Tibial nerve (tissue), 4 donors: ENCODE measurements at regions not wholly inside any gene's neighbourhood (a gene's known extent, or its start where the extent isn't known, plus 50 kb on each side); places are given as distances from the start of the nearest gene placed in this dataset.

Experiments used
- EP300 ChIP-seq, 2 donors: sonication (generic); formaldehyde crosslinking; IDR thresholded peaks; one replicate each; pipeline ENCODE4 v1.6.1; 2017; ENCODE audit warnings: antibody characterized with exemption in 2 of 2, mild to moderate bottlenecking in 1 of 2
- POLR2A ChIP-seq, 2 donors: fragments of 450-650 bp; IDR thresholded peaks; one replicate each; pipeline ENCODE4 v1.6.1; 2017; ENCODE audit warnings: antibody characterized with exemption in 2 of 2, mild to moderate bottlenecking in 2 of 2, moderate library complexity in 2 of 2
- TF ChIP-seq, protein P1 (sequence below), 5 experiments: fragments of 200-600 bp in 3 of 5; fragments of 450-650 bp in 2 of 5; sonication (generic) in 3 of 5; IDR thresholded peaks; one replicate each; pipeline ENCODE4 v1.5.1; 2016 to 2019; ENCODE audit warnings: antibody characterized with exemption in 5 of 5, mild to moderate bottlenecking in 3 of 5, moderate library complexity in 2 of 5

GRCh38 chr6:116990679-116991078 is 113.6 kb downstream of the RFX6 start:
- TF ChIP-seq, protein P1, sequence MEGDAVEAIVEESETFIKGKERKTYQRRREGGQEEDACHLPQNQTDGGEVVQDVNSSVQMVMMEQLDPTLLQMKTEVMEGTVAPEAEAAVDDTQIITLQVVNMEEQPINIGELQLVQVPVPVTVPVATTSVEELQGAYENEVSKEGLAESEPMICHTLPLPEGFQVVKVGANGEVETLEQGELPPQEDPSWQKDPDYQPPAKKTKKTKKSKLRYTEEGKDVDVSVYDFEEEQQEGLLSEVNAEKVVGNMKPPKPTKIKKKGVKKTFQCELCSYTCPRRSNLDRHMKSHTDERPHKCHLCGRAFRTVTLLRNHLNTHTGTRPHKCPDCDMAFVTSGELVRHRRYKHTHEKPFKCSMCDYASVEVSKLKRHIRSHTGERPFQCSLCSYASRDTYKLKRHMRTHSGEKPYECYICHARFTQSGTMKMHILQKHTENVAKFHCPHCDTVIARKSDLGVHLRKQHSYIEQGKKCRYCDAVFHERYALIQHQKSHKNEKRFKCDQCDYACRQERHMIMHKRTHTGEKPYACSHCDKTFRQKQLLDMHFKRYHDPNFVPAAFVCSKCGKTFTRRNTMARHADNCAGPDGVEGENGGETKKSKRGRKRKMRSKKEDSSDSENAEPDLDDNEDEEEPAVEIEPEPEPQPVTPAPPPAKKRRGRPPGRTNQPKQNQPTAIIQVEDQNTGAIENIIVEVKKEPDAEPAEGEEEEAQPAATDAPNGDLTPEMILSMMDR (IDR thresholded peaks at IDR 0.05): no peak
- no peak for TF ChIP-seq EP300 (IDR thresholded peaks at IDR 0.05)
- TF ChIP-seq POLR2A (IDR thresholded peaks at IDR 0.05): no peak
